AG09309 (cell line): ENCODE measurements at regions not wholly inside any gene's neighbourhood (a gene's known extent, or its start where the extent isn't known, plus 50 kb on each side); places are given as distances from the start of the nearest gene placed in this dataset.

Experiments used
- DNase-seq: peaks from one replicate; pipeline ENCODE4 v3.0.0-alpha.2; 2010; ENCODE audit warnings: low read depth
- H3K4me3 ChIP-seq: 2 replicates; pipeline ENCODE4 v1.5.1; 2011; ENCODE audit warnings: mild to moderate bottlenecking, low read depth, low read length, moderate library complexity; ENCODE audit not compliant: control insufficient read depth
- CTCF ChIP-seq: IDR thresholded peaks from 2 replicates; pipeline ENCODE4 v1.5.1; 2011; ENCODE audit warnings: mild to moderate bottlenecking, low read depth, low read length, inconsistent platforms; ENCODE audit not compliant: insufficient read depth, control insufficient read depth; ENCODE audit errors: missing control alignments

- peak; percentile 31 for DNase-seq
- H3K4me3 ChIP-seq, result no peak overlapping the region
- peak; percentile 67 for TF ChIP-seq CTCF
These were observed 159.7 kb upstream of the RPS6KA2 start for GRCh38 chr6:166786704-166787293.

- H3K4me3 ChIP-seq, result no peak overlapping the region
- no peak for TF ChIP-seq CTCF
- no peak for DNase-seq
These were observed 158.1 kb upstream of the RPS6KA2 start for GRCh38 chr6:166785131-166785530.

- no peak for DNase-seq
- H3K4me3 ChIP-seq, result no peak overlapping the region
- no peak for TF ChIP-seq CTCF
These were observed 157.6 kb upstream of the RPS6KA2 start for GRCh38 chr6:166784691-166785090.

GRCh38 chr6:166782520-166782919, 155.5 kb upstream of the RPS6KA2 start:
- no peak for TF ChIP-seq CTCF
- DNase-seq, result no peak
- no peak overlapping the region for H3K4me3 ChIP-seq

GRCh38 chr6:166781331-166781730, 154.3 kb upstream of the RPS6KA2 start:
- H3K4me3 ChIP-seq, result no peak overlapping the region
- no peak for DNase-seq
- no peak for TF ChIP-seq CTCF

GRCh38 chr6:166779963-166780683, 153.1 kb upstream of the RPS6KA2 start:
- TF ChIP-seq CTCF, result no peak
- no peak overlapping the region for H3K4me3 ChIP-seq
- DNase-seq, result no peak
